ENCODE measurements at regions not wholly inside any gene's neighbourhood (a gene's known extent, or its start where the extent isn't known, plus 50 kb on each side); places are given as distances from the start of the nearest gene placed in this dataset.

DNA sequence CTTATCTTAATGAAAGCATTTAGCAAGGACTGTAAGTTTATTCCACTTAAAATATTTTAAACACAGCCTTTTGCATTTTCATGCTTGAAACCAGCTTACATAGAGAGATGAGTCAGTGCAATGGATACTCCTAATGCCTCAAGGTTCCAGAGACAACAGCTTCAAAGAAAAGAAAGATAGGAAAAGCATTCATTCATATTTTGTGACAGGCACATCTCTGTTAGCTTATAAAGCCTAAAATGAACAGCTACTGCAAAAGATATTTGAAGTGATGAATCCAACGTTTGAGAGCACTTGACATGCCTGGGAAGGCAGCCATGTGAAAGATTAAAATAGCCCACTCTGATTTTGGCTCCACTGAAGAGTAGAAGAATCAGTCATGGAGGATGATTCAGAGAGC is 814.5 kb downstream of the RPS29 start:
- no peak for DNase-seq (ENCODE audit: low read depth)

DNA sequence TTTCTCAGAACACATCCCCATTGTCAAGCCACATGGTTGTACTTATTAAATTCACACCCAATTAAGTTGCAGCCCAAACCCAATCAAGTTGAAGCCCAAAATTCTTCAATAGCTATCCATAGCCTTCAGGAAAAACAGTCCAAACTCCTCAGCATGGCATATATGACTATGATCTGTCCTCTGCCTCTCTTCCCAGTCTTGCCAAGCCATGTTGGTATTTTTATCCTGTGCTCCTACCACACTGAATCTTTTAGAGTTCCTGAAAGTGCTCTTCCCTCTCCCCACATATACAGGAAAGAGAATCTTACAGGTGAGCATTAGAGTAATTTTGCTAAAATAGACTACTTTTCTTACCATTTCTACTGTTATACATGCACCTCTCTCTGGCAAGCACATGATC is 834.9 kb downstream of the RPS29 start:
- no peak for DNase-seq (ENCODE audit: low read depth)
- TF ChIP-seq, protein P1, sequence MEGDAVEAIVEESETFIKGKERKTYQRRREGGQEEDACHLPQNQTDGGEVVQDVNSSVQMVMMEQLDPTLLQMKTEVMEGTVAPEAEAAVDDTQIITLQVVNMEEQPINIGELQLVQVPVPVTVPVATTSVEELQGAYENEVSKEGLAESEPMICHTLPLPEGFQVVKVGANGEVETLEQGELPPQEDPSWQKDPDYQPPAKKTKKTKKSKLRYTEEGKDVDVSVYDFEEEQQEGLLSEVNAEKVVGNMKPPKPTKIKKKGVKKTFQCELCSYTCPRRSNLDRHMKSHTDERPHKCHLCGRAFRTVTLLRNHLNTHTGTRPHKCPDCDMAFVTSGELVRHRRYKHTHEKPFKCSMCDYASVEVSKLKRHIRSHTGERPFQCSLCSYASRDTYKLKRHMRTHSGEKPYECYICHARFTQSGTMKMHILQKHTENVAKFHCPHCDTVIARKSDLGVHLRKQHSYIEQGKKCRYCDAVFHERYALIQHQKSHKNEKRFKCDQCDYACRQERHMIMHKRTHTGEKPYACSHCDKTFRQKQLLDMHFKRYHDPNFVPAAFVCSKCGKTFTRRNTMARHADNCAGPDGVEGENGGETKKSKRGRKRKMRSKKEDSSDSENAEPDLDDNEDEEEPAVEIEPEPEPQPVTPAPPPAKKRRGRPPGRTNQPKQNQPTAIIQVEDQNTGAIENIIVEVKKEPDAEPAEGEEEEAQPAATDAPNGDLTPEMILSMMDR (IDR thresholded peaks at IDR 0.05; ENCODE audit: insufficient read depth, low read depth, low read length), result no peak
- no peak overlapping the region for H3K4me3 ChIP-seq (ENCODE audit: low read depth, low read length)

More for the DNA sequence above, 814.5 kb downstream of the RPS29 start:
- H3K4me3 ChIP-seq (ENCODE audit: low read depth, low read length), result no peak overlapping the region
- TF ChIP-seq, protein P1 (IDR thresholded peaks at IDR 0.05; ENCODE audit: insufficient read depth, low read depth, low read length), result no peak

DNA sequence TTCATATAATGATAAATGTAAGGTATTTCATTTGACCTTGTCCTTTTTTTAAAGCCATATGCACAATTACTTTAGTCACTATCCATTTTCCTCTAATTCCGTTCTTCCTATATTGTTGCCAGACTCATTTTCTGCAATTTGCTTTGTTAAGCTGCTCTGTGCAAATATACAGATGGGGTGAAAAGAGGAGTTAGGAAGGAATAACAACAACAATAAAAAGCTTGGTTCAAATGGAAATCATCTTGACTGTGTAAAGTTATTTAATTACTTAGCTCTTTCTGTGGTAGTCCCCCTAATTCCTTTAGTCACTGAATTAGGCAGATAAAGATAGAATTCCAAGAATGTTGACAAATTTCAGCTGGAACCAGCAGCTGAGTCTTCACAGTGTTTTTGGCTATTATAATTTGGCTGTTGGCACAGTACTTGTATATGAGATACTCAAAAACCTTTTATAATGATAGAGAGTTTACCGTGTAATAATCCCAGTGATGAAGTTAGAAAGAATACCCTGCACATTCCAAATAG is 838.0 kb downstream of the RPS29 start:
- DNase-seq (ENCODE audit: low read depth), result no peak
- TF ChIP-seq, protein P1 (IDR thresholded peaks at IDR 0.05; ENCODE audit: insufficient read depth, low read depth, low read length), result no peak
- H3K4me3 ChIP-seq (ENCODE audit: low read depth, low read length), result no peak overlapping the region

DNA sequence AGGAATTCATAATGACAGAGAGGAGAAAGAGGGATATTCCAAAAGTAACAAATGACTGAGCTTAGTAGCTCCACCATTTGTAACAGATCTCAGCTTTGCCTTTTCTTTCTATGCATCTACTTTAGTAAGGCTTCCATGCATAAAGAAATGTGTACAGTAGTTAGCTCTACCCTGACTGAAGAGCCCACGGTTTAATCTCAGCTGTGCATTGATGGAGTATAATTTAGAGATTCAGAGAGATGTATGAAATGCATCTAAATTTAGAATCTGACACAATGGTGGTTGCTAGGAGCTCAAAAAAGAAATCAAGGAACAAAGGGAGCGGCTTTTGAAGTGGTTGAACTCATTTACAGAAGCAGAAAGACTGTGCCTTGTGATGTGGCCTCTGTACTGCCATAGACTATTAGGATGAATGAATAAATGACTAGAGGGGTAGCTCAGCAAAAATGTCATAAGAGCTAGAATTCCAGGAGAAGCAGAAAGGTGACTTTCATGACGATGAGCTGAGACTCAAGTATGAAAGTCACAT is 838.6 kb downstream of the RPS29 start:
- DNase-seq (ENCODE audit: low read depth), result no peak
- TF ChIP-seq, protein P1 (IDR thresholded peaks at IDR 0.05; ENCODE audit: insufficient read depth, low read depth, low read length), result no peak
- no peak overlapping the region for H3K4me3 ChIP-seq (ENCODE audit: low read depth, low read length)

DNA sequence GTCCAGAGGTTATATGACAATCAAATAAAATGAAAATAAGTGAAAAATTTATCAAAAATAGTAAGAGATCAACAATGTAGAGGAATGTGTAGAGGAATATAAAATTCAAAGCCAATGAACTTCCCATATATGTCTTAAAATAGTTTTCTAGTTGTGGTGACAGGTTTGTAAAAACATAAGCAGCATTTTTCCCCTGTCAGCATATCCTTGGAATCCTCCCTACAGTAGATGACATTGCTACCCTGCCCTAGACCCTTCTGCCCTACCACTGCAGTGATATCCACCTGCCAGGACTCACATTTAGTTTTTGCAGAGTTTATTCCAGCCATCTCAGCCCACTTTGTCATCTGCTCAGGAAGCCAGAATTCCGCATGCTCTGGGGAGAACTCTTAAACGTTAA is 842.0 kb downstream of the RPS29 start:
- DNase-seq (ENCODE audit: low read depth), result no peak
- TF ChIP-seq, protein P1 (IDR thresholded peaks at IDR 0.05; ENCODE audit: insufficient read depth, low read depth, low read length), result no peak
- no peak overlapping the region for H3K4me3 ChIP-seq (ENCODE audit: low read depth, low read length)

DNA sequence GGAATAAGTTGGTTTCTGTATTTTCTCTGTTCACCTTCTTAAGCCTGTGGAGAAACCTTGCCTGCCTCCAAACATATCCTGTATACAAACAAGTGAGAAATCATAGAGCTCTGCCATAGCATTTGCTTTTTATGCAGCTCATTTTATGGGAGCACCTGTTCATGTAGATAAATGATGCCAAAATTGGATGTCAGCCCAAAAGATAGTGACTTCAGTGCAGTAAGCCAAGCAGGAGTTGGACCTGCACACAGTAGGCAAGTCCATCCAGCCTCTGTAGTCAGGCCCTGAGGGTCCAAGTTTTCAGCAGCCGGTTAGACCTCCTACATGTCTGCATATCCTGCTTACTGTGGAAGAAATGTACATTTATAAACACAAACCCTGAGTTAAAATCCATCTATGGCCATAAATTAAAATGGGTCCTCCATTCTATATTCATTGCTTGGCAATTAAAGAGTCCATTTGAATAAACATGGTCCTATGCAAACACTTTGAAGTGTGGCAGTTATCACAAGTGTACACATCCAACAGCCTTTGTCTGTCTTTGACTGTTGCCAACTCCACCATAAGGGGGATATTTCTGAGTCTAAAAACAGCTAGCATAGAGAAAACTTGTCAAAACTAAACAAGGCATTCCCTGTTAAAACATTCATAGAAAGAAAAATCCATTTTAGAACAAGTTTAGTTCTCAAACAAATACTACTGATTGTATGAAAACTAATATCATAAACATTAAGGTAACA is 847.8 kb downstream of the RPS29 start:
- no peak for DNase-seq (ENCODE audit: low read depth)
- TF ChIP-seq, protein P1 (IDR thresholded peaks at IDR 0.05; ENCODE audit: insufficient read depth, low read depth, low read length), result no peak
- no peak overlapping the region for H3K4me3 ChIP-seq (ENCODE audit: low read depth, low read length)

Measured in fibroblast of villous mesenchyme (primary cell).